Smooth muscle cell (in vitro differentiated cells): ENCODE measurements at regions not wholly inside any gene's neighbourhood (a gene's known extent, or its start where the extent isn't known, plus 50 kb on each side); places are given as distances from the start of the nearest gene placed in this dataset.

ENCODE experiments used
- DNase-seq: peaks from one replicate; lab custom pipeline; 2025; ENCODE audit not compliant: unreplicated experiment; lab: John Stamatoyannopoulos, UW
- H2AFZ ChIP-seq: fragments of 200-600 bp; sonication (generic); 2 replicates; pipeline ENCODE4 v1.6.0; 2016; ENCODE audit warnings: antibody characterized with exemption, low read depth, mild to moderate bottlenecking
- H3F3A ChIP-seq: fragments of 200-600 bp; sonication (generic); 2 replicates; pipeline ENCODE4 v1.6.0; 2017; ENCODE audit warnings: antibody characterized with exemption, low read depth
- H3K27ac ChIP-seq: fragments of 200-600 bp; sonication (generic); 2 replicates; pipeline ENCODE4 v1.5.1; 2016; ENCODE audit warnings: low read depth, mild to moderate bottlenecking
- H3K27me3 ChIP-seq: fragments of 200-600 bp; sonication (generic); 2 replicates; pipeline ENCODE4 v1.6.1; 2016; ENCODE audit warnings: low read depth, mild to moderate bottlenecking
- H3K36me3 ChIP-seq: fragments of 200-600 bp; sonication (generic); 2 replicates; pipeline ENCODE4 v1.5.1; 2016; ENCODE audit warnings: low read depth
- H3K4me1 ChIP-seq: fragments of 200-600 bp; sonication (generic); 2 replicates; pipeline ENCODE4 v1.5.1; 2016; ENCODE audit warnings: low read depth
- H3K4me2 ChIP-seq: fragments of 200-600 bp; sonication (generic); 2 replicates; pipeline ENCODE4 v1.6.0; 2016; ENCODE audit warnings: mild to moderate bottlenecking
- H3K4me3 ChIP-seq: fragments of 200-600 bp; sonication (generic); 2 replicates; pipeline ENCODE4 v1.5.1; 2016; ENCODE audit warnings: mild to moderate bottlenecking
- H3K79me2 ChIP-seq: fragments of 200-600 bp; sonication (generic); 2 replicates; pipeline ENCODE4 v1.6.0; 2016; ENCODE audit warnings: low read depth, mild to moderate bottlenecking
- H3K9ac ChIP-seq: fragments of 200-600 bp; sonication (generic); 2 replicates; pipeline ENCODE4 v1.6.0; 2016; ENCODE audit warnings: low read depth
- H3K9me3 ChIP-seq: fragments of 200-600 bp; sonication (generic); replicated peaks from 2 replicates; pipeline ENCODE4 v1.5.1; 2016; ENCODE audit warnings: low read depth
- H4K20me1 ChIP-seq: fragments of 200-600 bp; sonication (generic); 2 replicates; pipeline ENCODE4 v1.6.0; 2016; ENCODE audit warnings: low read depth
- WGBS: methylation state at CpG from one replicate; pipeline ENCODE4 v1.1.7; 2016; ENCODE audit warnings: low lambda C conversion rate; 5-methylcytosine and 5-hydroxymethylcytosine counted together
- TF ChIP-seq, protein P1 (sequence below): fragments of 200-600 bp; sonication (generic); IDR thresholded peaks from 2 replicates; pipeline ENCODE4 v1.5.1; 2017; ENCODE audit warnings: borderline replicate concordance, mild to moderate bottlenecking, antibody characterized with exemption; ENCODE audit not compliant: insufficient read depth, poor library complexity, severe bottlenecking

DNA sequence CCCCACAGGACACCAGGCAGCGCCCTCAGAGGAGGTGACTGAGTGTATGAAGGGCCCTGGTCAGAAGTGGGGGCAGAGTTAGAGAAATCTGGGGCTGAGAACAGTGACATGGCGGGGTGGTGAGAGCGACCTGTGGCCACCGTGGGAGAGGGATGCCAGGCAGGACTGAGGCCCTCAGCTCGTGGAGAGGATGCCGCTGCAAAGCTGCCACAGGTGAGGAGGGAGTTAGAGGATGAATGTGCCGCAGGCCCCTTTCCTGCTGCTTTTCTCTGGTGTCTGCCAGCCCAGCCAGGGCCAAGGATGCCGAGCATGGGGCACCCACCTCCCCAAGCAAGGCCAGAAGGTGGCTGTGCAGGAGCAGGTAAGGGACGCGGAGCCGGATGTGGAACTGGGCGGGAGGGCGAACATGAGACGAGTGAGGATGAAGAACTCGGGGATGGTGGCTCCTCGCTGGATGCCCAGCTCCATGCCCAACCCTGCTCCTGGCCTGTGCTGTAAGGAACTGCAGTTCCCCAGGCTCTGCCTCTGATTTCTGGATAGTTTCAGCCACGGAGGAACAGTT is 269.2 kb upstream of the HDAC4 start:
- Histone ChIP-seq H3K9me3 (no peaks in the 10 kb centered on the region), H3K4me3 (no peak overlapping the region), H2AFZ (no peak overlapping the region), H3K4me1 (no peaks in the 10 kb centered on the region), H3K36me3 (no peaks in the 10 kb centered on the region), H3K27ac (no peak overlapping the region), H3F3A (no peaks in the 10 kb centered on the region), H3K79me2 (no peaks in the 10 kb centered on the region), H3K9ac (no peak overlapping the region), H4K20me1 (no peaks in the 10 kb centered on the region), H3K4me2 (no peak overlapping the region), H3K27me3 (no peaks in the 10 kb centered on the region)
- DNase-seq = no peak
- TF ChIP-seq, protein P1, sequence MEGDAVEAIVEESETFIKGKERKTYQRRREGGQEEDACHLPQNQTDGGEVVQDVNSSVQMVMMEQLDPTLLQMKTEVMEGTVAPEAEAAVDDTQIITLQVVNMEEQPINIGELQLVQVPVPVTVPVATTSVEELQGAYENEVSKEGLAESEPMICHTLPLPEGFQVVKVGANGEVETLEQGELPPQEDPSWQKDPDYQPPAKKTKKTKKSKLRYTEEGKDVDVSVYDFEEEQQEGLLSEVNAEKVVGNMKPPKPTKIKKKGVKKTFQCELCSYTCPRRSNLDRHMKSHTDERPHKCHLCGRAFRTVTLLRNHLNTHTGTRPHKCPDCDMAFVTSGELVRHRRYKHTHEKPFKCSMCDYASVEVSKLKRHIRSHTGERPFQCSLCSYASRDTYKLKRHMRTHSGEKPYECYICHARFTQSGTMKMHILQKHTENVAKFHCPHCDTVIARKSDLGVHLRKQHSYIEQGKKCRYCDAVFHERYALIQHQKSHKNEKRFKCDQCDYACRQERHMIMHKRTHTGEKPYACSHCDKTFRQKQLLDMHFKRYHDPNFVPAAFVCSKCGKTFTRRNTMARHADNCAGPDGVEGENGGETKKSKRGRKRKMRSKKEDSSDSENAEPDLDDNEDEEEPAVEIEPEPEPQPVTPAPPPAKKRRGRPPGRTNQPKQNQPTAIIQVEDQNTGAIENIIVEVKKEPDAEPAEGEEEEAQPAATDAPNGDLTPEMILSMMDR = no peak
- WGBS = 91% methylated on average over 16 of the region's 17 CpGs

DNA sequence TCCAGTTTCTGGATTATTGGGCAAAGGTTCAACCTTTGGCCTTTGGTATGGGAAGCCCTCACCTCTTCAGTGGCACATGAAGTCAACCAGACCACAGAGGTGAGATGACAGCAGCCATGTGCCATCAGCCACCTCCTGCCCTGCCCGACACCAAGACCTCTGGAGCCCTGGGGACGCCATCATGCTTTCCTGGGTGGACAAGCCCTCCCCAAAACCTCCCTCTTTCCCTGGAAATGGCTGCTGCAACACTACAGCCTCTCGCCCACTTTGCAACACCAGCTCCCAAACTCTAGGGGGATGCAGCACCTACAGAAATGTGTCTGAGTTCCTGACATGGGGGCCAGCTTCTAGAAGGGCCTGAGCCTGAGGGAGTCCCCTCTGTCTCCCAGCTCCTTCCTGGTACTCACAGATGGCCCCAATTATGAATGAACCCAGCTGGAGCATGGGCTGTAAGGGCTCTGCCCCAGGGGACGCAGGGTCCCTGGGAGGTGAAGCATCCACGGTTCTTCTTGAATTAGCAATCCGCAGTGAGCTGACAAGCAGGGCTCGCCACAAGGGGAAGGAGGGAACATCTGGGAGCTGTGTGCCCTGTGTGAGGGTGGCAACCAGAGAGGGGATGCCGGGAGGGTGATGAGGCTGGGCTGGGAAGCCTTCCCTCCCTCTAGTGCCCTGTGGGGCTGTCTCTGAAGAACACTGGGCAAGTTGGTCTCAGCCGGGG is 268.5 kb upstream of the HDAC4 start:
- Histone ChIP-seq H3K36me3 (no peaks in the 10 kb centered on the region), H3K9me3 (no peaks in the 10 kb centered on the region), H2AFZ (no peak overlapping the region), H3K4me3 (no peak overlapping the region), H3K79me2 (no peaks in the 10 kb centered on the region), H3K9ac (no peak overlapping the region), H3F3A (no peaks in the 10 kb centered on the region), H3K27me3 (no peaks in the 10 kb centered on the region), H3K4me2 (no peak overlapping the region), H3K4me1 (no peaks in the 10 kb centered on the region), H3K27ac (no peak overlapping the region), H4K20me1 (no peaks in the 10 kb centered on the region)
- DNase-seq = no peak
- TF ChIP-seq, protein P1 = no peak
- 85% methylated on average over 9 of the region's 9 CpGs for WGBS

DNA sequence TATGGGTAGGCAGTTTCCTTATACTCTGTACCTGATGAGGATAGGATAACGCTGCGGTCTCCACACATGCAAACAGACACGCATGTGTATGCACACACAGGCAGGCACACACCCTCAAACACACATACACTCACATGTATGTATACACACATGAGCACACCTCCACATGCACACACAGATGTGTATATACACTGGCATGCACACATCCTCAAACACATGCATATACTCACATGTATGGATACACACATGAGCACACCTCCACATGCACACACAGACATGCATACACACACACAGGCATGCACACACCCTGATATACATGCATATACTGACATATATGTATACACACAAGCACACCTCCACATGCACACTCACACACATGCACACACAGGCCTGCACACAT is 267.8 kb upstream of the HDAC4 start:
- WGBS = 100% methylated on average over 3 of the region's 3 CpGs
- no peaks in the 10 kb centered on the region for H3K79me2 ChIP-seq
- H2AFZ ChIP-seq = no peak overlapping the region

More for the DNA sequence above, 267.8 kb upstream of the HDAC4 start:
- TF ChIP-seq, protein P1 = no peak
- H3K4me1 ChIP-seq = no peaks in the 10 kb centered on the region
- no peaks in the 10 kb centered on the region for H3F3A ChIP-seq
- DNase-seq = no peak
- no peak overlapping the region for H3K9ac ChIP-seq
- H3K27ac ChIP-seq = no peak overlapping the region
- H4K20me1 ChIP-seq = no peaks in the 10 kb centered on the region
- H3K9me3 ChIP-seq = no peaks in the 10 kb centered on the region
- H3K4me2 ChIP-seq = no peak overlapping the region
- H3K36me3 ChIP-seq = no peaks in the 10 kb centered on the region
- no peaks in the 10 kb centered on the region for H3K27me3 ChIP-seq
- no peak overlapping the region for H3K4me3 ChIP-seq
